B cell (primary cell): ENCODE measurements at regions not wholly inside any gene's neighbourhood (a gene's known extent, or its start where the extent isn't known, plus 50 kb on each side); places are given as distances from the start of the nearest gene placed in this dataset.

Experiments
- ATAC-seq: fragments of 200-7000 bp; cut with Tn5 transposase; one replicate; pipeline ENCODE4 v1.10.0; 2021; ENCODE audit warnings: low read depth, mild to moderate bottlenecking, moderate number of reproducible peaks, moderate library complexity
- CTCF ChIA-PET: fragments of 350-600 bp; sonication (Branson Sonifier 250); formaldehyde crosslinking; loops from one replicate; lab custom pipeline; 2021; ENCODE audit warnings: antibody characterized with exemption, inconsistent platforms; lab: Charles Lee
- POLR2A ChIA-PET: fragments of 350-600 bp; sonication (Branson Sonifier 250); formaldehyde crosslinking; loops from one replicate; lab custom pipeline; 2021; ENCODE audit warnings: antibody characterized with exemption; lab: Charles Lee
- DNase-seq: peaks from one replicate; pipeline ENCODE4 v3.0.0; 2013
- H2AFZ ChIP-seq: 2 replicates; pipeline ENCODE4 v1.6.1; 2012; ENCODE audit warnings: mild to moderate bottlenecking, low read depth, low read length; ENCODE audit not compliant: insufficient read depth, poor library complexity, severe bottlenecking
- H3K27ac ChIP-seq, 2 donors: 1 replicate in 1 of 2; 2 replicates in 1 of 2; pipeline ENCODE4 v1.5.1; 2012 to 2013; ENCODE audit warnings: low read length in 2 of 2, mild to moderate bottlenecking in 2 of 2, moderate library complexity in 1 of 2
- H3K27me3 ChIP-seq, 4 experiments: fragments of 200-600 bp in 1 of 4; sonication (generic) in 1 of 4; replicated peaks in 1 of 4; 1 replicate in 2 of 4; 2 replicates in 2 of 4; pipeline versions ENCODE4 v1.6.1 to v1.7.0; 2013 to 2016; ENCODE audit warnings: low read length in 3 of 4, mild to moderate bottlenecking in 2 of 4, mixed read lengths in 1 of 4, moderate library complexity in 1 of 4; ENCODE audit not compliant: insufficient read depth in 4 of 4, control insufficient read depth in 3 of 4; ENCODE audit errors: control extremely low read depth in 1 of 4
- H3K36me3 ChIP-seq, 2 experiments: replicated peaks in 1 of 2; 1 replicate in 1 of 2; 2 replicates in 1 of 2; pipeline versions ENCODE4 v1.6.1 to v1.7.1; 2013; ENCODE audit warnings: low read length in 1 of 2; ENCODE audit not compliant: insufficient read depth in 2 of 2, control insufficient read depth in 1 of 2; ENCODE audit errors: control extremely low read depth in 1 of 2, extremely low read depth in 1 of 2
- H3K4me1 ChIP-seq, 2 donors: fragments of 200-600 bp in 1 of 2; sonication (generic) in 1 of 2; 1 replicate in 1 of 2; 2 replicates in 1 of 2; pipeline versions ENCODE4 v1.5.1 to v1.6.1; 2013 to 2017; ENCODE audit warnings: low read length in 2 of 2; ENCODE audit not compliant: control insufficient read depth in 2 of 2, insufficient read depth in 2 of 2
- H3K4me2 ChIP-seq: replicated peaks from 2 replicates; pipeline ENCODE3; 2012; ENCODE audit warnings: mild to moderate bottlenecking, low read depth, low read length; ENCODE audit not compliant: poor library complexity, severe bottlenecking
- H3K4me3 ChIP-seq, 5 experiments: fragments of 200-600 bp in 1 of 5; sonication (generic) in 1 of 5; 1 replicate in 3 of 5; 2 replicates in 2 of 5; pipeline versions ENCODE4 v1.5.1 to v1.7.0; 2011 to 2016; ENCODE audit warnings: low read length in 4 of 5, mild to moderate bottlenecking in 4 of 5, low read depth in 2 of 5, control low read depth in 1 of 5, moderate library complexity in 1 of 5; ENCODE audit not compliant: insufficient read depth in 1 of 5; ENCODE audit errors: control extremely low read depth in 1 of 5, extremely low read depth in 1 of 5
- H3K79me2 ChIP-seq: fragments of 200-600 bp; sonication (generic); one replicate; pipeline ENCODE4 v1.6.0; 2016; ENCODE audit warnings: low read length; ENCODE audit not compliant: control insufficient read depth, insufficient read depth
- H3K9ac ChIP-seq: fragments of 200-600 bp; sonication (generic); 2 replicates; pipeline ENCODE4 v1.6.1; 2017; ENCODE audit warnings: mild to moderate bottlenecking, low read length, moderate library complexity
- H3K9me3 ChIP-seq, 3 donors: one replicate each; pipeline versions ENCODE4 v1.6.1 to v1.7.1; 2013; ENCODE audit warnings: low read length in 2 of 3; ENCODE audit not compliant: control insufficient read depth in 2 of 3, insufficient read depth in 1 of 3; ENCODE audit errors: control extremely low read depth in 1 of 3
- H4K20me1 ChIP-seq: 2 replicates; pipeline ENCODE4 v1.6.0; 2012; ENCODE audit warnings: mild to moderate bottlenecking, low read length; ENCODE audit not compliant: insufficient read depth, control insufficient read depth, poor library complexity, severe bottlenecking
- H3K27ac Mint-ChIP-seq: one replicate; pipeline ENCODE4 v1.8.0; 2021; ENCODE audit warnings: mixed read lengths
- H3K27me3 Mint-ChIP-seq: one replicate; pipeline ENCODE4 v1.8.0; 2021; ENCODE audit warnings: mixed read lengths
- H3K4me1 Mint-ChIP-seq: one replicate; pipeline ENCODE4 v1.8.0; 2021; ENCODE audit warnings: mixed read lengths
- H3K4me3 Mint-ChIP-seq: one replicate; pipeline ENCODE4 v1.8.0; 2021; ENCODE audit warnings: mixed read lengths
- H3K9me3 Mint-ChIP-seq: one replicate; pipeline ENCODE4 v1.8.0; 2022; ENCODE audit warnings: mixed read lengths; ENCODE audit not compliant: insufficient read depth
- EZH2 ChIP-seq: IDR thresholded peaks from 2 replicates; pipeline ENCODE4 v1.6.1; 2012; ENCODE audit warnings: borderline replicate concordance, low read depth, mild to moderate bottlenecking, moderate library complexity, low read length; ENCODE audit not compliant: insufficient read depth, poor library complexity, severe bottlenecking
- WGBS: methylation state at CpG from one replicate; pipeline ENCODE4 v1.1.5; 2013; ENCODE audit warnings: missing lambda C conversion rate; ENCODE audit not compliant: insufficient coverage; 5-methylcytosine and 5-hydroxymethylcytosine counted together
- intact Hi-C: fragments of 100-400 bp; cut with micrococcal nuclease; formaldehyde crosslinking; loops from one replicate; pipeline ENCODE4 v1.10.0; 2022
- TF ChIP-seq, protein P1 (sequence below): fragments of 200-600 bp; IDR thresholded peaks from one replicate; pipeline ENCODE4 v1.8.0; 2022; ENCODE audit warnings: antibody characterized with exemption, mild to moderate bottlenecking

DNA sequence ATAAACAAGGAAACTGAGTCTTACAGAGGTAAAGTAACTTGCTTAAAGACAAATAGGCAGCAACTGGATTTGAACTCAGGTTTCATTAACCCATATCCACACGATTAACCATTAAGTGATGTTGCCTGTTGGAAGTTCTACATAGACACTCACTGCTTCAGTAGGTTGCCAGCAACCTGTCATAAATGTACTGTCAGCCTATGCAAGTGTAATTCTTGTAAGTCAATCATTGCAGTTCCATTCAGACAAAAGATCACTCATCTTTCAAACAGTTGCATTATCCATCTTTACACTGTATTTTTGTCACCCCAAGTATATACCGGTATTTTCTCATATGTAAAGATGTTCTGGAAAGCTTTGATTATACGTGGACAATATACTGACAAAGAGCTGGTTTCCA lies 676.9 kb upstream of the PCDH20 start:
- ChIA-PET CTCF (no interaction called here), POLR2A (no interaction called here)
- H3K9me3 Mint-ChIP-seq, result no peaks in the 10 kb centered on the region
- intact Hi-C loops, result no loop called here
- TF ChIP-seq EZH2, result no peak
- TF ChIP-seq, protein P1, sequence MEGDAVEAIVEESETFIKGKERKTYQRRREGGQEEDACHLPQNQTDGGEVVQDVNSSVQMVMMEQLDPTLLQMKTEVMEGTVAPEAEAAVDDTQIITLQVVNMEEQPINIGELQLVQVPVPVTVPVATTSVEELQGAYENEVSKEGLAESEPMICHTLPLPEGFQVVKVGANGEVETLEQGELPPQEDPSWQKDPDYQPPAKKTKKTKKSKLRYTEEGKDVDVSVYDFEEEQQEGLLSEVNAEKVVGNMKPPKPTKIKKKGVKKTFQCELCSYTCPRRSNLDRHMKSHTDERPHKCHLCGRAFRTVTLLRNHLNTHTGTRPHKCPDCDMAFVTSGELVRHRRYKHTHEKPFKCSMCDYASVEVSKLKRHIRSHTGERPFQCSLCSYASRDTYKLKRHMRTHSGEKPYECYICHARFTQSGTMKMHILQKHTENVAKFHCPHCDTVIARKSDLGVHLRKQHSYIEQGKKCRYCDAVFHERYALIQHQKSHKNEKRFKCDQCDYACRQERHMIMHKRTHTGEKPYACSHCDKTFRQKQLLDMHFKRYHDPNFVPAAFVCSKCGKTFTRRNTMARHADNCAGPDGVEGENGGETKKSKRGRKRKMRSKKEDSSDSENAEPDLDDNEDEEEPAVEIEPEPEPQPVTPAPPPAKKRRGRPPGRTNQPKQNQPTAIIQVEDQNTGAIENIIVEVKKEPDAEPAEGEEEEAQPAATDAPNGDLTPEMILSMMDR, result no peak
- Histone ChIP-seq H3K4me2 (no peak overlapping the region), H3K36me3 (no peaks in the 10 kb centered on the region), H3K27me3 (no peaks in the 10 kb centered on the region), H3K4me1 (no peaks in the 10 kb centered on the region), H3K4me3 (no peak overlapping the region), H3K79me2 (no peaks in the 10 kb centered on the region), H2AFZ (no peak overlapping the region), H3K9ac (no peak overlapping the region), H4K20me1 (no peaks in the 10 kb centered on the region), H3K9me3 (no peaks in the 10 kb centered on the region), H3K27ac (no peak overlapping the region)
- H3K27me3 Mint-ChIP-seq, result no peaks in the 10 kb centered on the region
- H3K4me1 Mint-ChIP-seq, result no peaks in the 10 kb centered on the region
- WGBS, result no CpG with 5 or more reads among the region's 3 CpGs
- ATAC-seq (no peak), DNase-seq (no peak)
- H3K27ac Mint-ChIP-seq, result no peak overlapping the region
- H3K4me3 Mint-ChIP-seq, result no peak overlapping the region

DNA sequence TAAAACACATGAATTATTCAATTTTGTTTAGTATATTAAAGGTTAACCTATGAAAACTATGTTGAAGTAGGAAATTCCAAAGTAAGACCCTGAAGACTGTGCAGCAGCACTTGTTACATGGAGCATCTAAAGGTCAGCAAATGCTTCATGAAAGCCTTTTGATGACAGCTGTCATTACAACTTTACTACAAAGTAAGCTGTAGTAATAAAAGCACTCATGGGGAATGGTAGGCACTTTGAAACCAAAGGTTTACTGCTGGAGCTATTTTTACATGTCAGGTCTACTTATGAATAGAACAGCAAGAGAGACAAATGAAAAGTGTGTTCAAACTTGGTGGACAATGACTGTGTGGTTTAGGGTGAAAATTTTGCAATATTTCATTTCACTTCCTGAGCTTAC lies 672.5 kb upstream of the PCDH20 start:
- Mint-ChIP-seq H3K4me1 (no peaks in the 10 kb centered on the region), H3K9me3 (no peaks in the 10 kb centered on the region), H3K27ac (no peak overlapping the region), H3K4me3 (no peak overlapping the region), H3K27me3 (no peaks in the 10 kb centered on the region)
- ChIA-PET POLR2A (no interaction called here), CTCF (no interaction called here)
- H3K36me3 ChIP-seq, result no peaks in the 10 kb centered on the region
- intact Hi-C loops, result no loop called here
- no peaks in the 10 kb centered on the region for H3K27me3 ChIP-seq
- H2AFZ ChIP-seq, result no peak overlapping the region
- no peak for DNase-seq
- no peaks in the 10 kb centered on the region for H4K20me1 ChIP-seq
- no peak overlapping the region for H3K9ac ChIP-seq
- ATAC-seq, result no peak
- no peak overlapping the region for H3K4me2 ChIP-seq
- no peaks in the 10 kb centered on the region for H3K9me3 ChIP-seq
- H3K4me1 ChIP-seq, result no peaks in the 10 kb centered on the region
- no peak overlapping the region for H3K4me3 ChIP-seq
- no peaks in the 10 kb centered on the region for H3K79me2 ChIP-seq
- TF ChIP-seq, protein P1, result no peak
- no peak for TF ChIP-seq EZH2
- H3K27ac ChIP-seq, result no peak overlapping the region
